OCI-LY3 (cell line): ENCODE measurements at regions not wholly inside any gene's neighbourhood (a gene's known extent, or its start where the extent isn't known, plus 50 kb on each side); places are given as distances from the start of the nearest gene placed in this dataset.
"Not testable (repeated sequence)": the region's sequence is repeated elsewhere in the genome, so short reads cannot be mapped to it uniquely, and the experiment has no call there.

Source experiments
- H2AFZ ChIP-seq: fragments of 200-600, 300-600 bp; shearing (Covaris generic); 2 replicates; pipeline ENCODE4 v1.6.0; 2014; ENCODE audit warnings: antibody characterized with exemption, low read depth, low read length
- H3K27ac ChIP-seq: fragments of 200-600, 300-600 bp; sonication (generic); 2 replicates; pipeline ENCODE4 v1.5.1; 2014; ENCODE audit warnings: mild to moderate bottlenecking, low read length, moderate library complexity, mixed read lengths
- H3K27me3 ChIP-seq: fragments of 200-600, 300-600 bp; sonication (generic); 2 replicates; pipeline ENCODE4 v1.6.1; 2014; ENCODE audit warnings: low read depth, low read length, mixed read lengths
- H3K36me3 ChIP-seq: fragments of 200-600, 300-600 bp; sonication (generic); replicated peaks from 2 replicates; pipeline ENCODE3; 2014; ENCODE audit warnings: low read depth, low read length, mixed read lengths
- H3K4me1 ChIP-seq: fragments of 300-600, 200-600 bp; sonication (generic); 2 replicates; pipeline ENCODE4 v1.6.1; 2014; ENCODE audit warnings: low read length, mixed read lengths
- H3K4me2 ChIP-seq: fragments of 200-600, 300-600 bp; sonication (generic); 2 replicates; pipeline ENCODE4 v1.6.1; 2014; ENCODE audit warnings: low read length, mixed read lengths
- H3K4me3 ChIP-seq: fragments of 300-600, 200-600 bp; sonication (generic); 2 replicates; pipeline ENCODE4 v1.5.1; 2014; ENCODE audit warnings: antibody characterized with exemption, mild to moderate bottlenecking, low read length, moderate library complexity
- H3K79me2 ChIP-seq: fragments of 300-600, 200-600 bp; shearing (Covaris generic); 2 replicates; pipeline ENCODE4 v1.6.1; 2014; ENCODE audit warnings: mild to moderate bottlenecking, low read length, mixed read lengths
- H3K9ac ChIP-seq: fragments of 300-600, 200-600 bp; shearing (Covaris generic); 2 replicates; pipeline ENCODE4 v1.6.0; 2014; ENCODE audit warnings: mild to moderate bottlenecking, low read length, moderate library complexity
- H3K9me3 ChIP-seq: fragments of 200-600, 300-600 bp; shearing (Covaris generic); 2 replicates; pipeline ENCODE4 v1.6.1; 2014; ENCODE audit warnings: low read length, mixed read lengths; ENCODE audit not compliant: insufficient read depth
- H4K20me1 ChIP-seq: fragments of 200-600, 300-600 bp; sonication (generic); 2 replicates; pipeline ENCODE4 v1.6.1; 2016; ENCODE audit warnings: low read length, mixed read lengths; ENCODE audit not compliant: insufficient read depth
- EZH2phosphoT487 ChIP-seq: fragments of 200-600 bp; shearing (Covaris generic); IDR thresholded peaks from 2 replicates; pipeline ENCODE4 v1.6.1; 2018; ENCODE audit warnings: antibody characterized with exemption, mixed run types, low read depth
- TF ChIP-seq, protein P1 (sequence below): fragments of 200-600, 300-600 bp; sonication (generic); IDR thresholded peaks from 2 replicates; pipeline ENCODE4 v1.5.1; 2014; ENCODE audit warnings: antibody characterized with exemption, low read length, low read depth

DNA sequence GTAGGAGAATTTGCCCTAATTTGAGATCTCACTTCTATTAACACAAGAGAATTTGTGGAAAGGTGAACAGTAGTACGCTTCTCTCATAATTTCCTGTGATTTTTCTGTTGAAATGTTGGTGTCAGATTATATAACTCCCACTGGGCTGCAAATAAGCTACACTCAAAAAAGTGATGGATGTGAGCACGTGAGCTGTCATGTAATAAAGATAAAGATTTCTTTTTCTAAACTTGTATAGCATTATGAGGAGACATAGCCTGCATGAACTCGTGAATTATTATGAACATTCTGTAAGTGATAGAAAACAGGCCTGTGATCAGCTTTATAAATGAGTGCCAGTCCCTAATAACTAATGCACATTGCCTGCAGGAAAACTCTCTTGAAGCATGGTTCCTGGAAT, 356.6 kb upstream of the ACTRT1 start:
- H4K20me1 ChIP-seq = no peaks in the 10 kb centered on the region
- H3K4me2 ChIP-seq = no peak overlapping the region
- H3K79me2 ChIP-seq = no peaks in the 10 kb centered on the region
- TF ChIP-seq, protein P1, sequence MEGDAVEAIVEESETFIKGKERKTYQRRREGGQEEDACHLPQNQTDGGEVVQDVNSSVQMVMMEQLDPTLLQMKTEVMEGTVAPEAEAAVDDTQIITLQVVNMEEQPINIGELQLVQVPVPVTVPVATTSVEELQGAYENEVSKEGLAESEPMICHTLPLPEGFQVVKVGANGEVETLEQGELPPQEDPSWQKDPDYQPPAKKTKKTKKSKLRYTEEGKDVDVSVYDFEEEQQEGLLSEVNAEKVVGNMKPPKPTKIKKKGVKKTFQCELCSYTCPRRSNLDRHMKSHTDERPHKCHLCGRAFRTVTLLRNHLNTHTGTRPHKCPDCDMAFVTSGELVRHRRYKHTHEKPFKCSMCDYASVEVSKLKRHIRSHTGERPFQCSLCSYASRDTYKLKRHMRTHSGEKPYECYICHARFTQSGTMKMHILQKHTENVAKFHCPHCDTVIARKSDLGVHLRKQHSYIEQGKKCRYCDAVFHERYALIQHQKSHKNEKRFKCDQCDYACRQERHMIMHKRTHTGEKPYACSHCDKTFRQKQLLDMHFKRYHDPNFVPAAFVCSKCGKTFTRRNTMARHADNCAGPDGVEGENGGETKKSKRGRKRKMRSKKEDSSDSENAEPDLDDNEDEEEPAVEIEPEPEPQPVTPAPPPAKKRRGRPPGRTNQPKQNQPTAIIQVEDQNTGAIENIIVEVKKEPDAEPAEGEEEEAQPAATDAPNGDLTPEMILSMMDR = no peak
- no peak for TF ChIP-seq EZH2phosphoT487
- H3K27me3 ChIP-seq = no peaks in the 10 kb centered on the region
- H3K4me1 ChIP-seq = no peaks in the 10 kb centered on the region
- H2AFZ ChIP-seq = no peak overlapping the region
- H3K4me3 ChIP-seq = no peak overlapping the region
- no peaks in the 10 kb centered on the region for H3K36me3 ChIP-seq
- no peak overlapping the region for H3K9ac ChIP-seq
- H3K27ac ChIP-seq = no peak overlapping the region
- H3K9me3 ChIP-seq = no peaks in the 10 kb centered on the region

- H3K4me2 ChIP-seq = no peak overlapping the region
- no peaks in the 10 kb centered on the region for H3K36me3 ChIP-seq
- H3K27ac ChIP-seq = no peak overlapping the region
- no peak overlapping the region for H3K9ac ChIP-seq
- no peaks in the 10 kb centered on the region for H3K27me3 ChIP-seq
- H4K20me1 ChIP-seq = no peaks in the 10 kb centered on the region
- H3K9me3 ChIP-seq = no peaks in the 10 kb centered on the region
- H3K4me3 ChIP-seq = no peak overlapping the region
- TF ChIP-seq, protein P1 = no peak
- TF ChIP-seq EZH2phosphoT487 = no peak
- no peaks in the 10 kb centered on the region for H3K4me1 ChIP-seq
- H3K79me2 ChIP-seq = no peaks in the 10 kb centered on the region
- no peak overlapping the region for H2AFZ ChIP-seq
These were observed 344.4 kb upstream of the ACTRT1 start for GRCh38 chrX:128396601-128397000.

- not testable (repeated sequence) for H3K27ac ChIP-seq, H3K4me3 ChIP-seq, H3K4me1 ChIP-seq, H3K9ac ChIP-seq, H3K36me3 ChIP-seq, H4K20me1 ChIP-seq, H3K9me3 ChIP-seq, H2AFZ ChIP-seq, H3K4me2 ChIP-seq, H3K79me2 ChIP-seq, H3K27me3 ChIP-seq
These were observed 331.6 kb upstream of the ACTRT1 start for GRCh38 chrX:128383846-128384245.

GRCh38 chrX:128365492-128365891, 313.3 kb upstream of the ACTRT1 start:
- no peak overlapping the region for H3K9ac ChIP-seq
- no peak overlapping the region for H3K27ac ChIP-seq
- no peaks in the 10 kb centered on the region for H3K79me2 ChIP-seq
- no peak overlapping the region for H2AFZ ChIP-seq
- no peaks in the 10 kb centered on the region for H3K27me3 ChIP-seq
- no peaks in the 10 kb centered on the region for H3K9me3 ChIP-seq
- H3K4me1 ChIP-seq = no peaks in the 10 kb centered on the region
- H4K20me1 ChIP-seq = no peaks in the 10 kb centered on the region
- H3K4me3 ChIP-seq = no peak overlapping the region
- no peak overlapping the region for H3K4me2 ChIP-seq
- TF ChIP-seq, protein P1 = no peak
- no peak for TF ChIP-seq EZH2phosphoT487
- H3K36me3 ChIP-seq = no peaks in the 10 kb centered on the region

- Histone ChIP-seq H3K4me3 (no peak overlapping the region), H3K4me1 (no peaks in the 10 kb centered on the region), H3K9me3 (no peaks in the 10 kb centered on the region), H4K20me1 (no peaks in the 10 kb centered on the region), H3K27me3 (no peaks in the 10 kb centered on the region), H3K4me2 (no peak overlapping the region), H2AFZ (no peak overlapping the region), H3K9ac (no peak overlapping the region), H3K79me2 (no peaks in the 10 kb centered on the region), H3K27ac (no peak overlapping the region), H3K36me3 (no peaks in the 10 kb centered on the region)
- TF ChIP-seq EZH2phosphoT487 = no peak
- TF ChIP-seq, protein P1 = no peak
These were observed 283.5 kb upstream of the ACTRT1 start for GRCh38 chrX:128335671-128336070.
